Ammon's horn (tissue), 1 donor: ENCODE measurements at regions not wholly inside any gene's neighbourhood (a gene's known extent, or its start where the extent isn't known, plus 50 kb on each side); places are given as distances from the start of the nearest gene placed in this dataset.

Experiments
- DNase-seq: peaks from one replicate; pipeline ENCODE4 v3.0.0-alpha.2; 2016; ENCODE audit warnings: low spot score

DNA sequence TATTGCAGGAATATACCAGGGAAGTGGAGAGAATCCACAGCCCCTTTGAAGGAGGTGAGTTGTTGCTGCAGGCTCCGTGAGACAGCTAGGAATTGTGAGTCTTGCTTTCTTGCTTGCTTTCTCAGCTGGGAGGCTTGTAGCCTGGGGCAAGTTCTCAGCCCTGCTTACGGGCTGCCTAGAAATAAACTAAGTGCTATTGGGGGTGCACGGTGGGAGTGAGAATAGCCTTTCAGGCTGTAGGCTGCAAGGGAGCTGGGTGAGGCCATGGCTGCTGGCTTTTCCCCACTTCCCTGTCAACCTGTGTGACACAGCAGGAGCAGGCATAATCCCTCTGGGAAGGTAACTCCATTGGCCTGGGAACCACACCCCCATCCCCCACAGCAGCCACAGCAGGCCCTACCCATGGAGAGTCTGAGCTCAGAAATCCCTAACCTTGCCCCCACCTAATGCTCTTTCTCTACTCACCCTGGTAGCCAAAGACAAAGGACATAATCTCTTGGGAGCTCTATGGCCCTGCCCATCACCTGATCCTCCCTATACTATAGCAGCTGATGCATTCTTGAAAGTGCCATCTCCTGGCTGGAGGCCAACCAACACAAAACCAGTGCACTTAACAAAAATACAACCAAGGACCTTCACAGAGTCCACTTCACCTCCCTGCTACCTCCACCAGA is 113.0 kb downstream of the MMRN1 start:
- DNase-seq = no peak

DNA sequence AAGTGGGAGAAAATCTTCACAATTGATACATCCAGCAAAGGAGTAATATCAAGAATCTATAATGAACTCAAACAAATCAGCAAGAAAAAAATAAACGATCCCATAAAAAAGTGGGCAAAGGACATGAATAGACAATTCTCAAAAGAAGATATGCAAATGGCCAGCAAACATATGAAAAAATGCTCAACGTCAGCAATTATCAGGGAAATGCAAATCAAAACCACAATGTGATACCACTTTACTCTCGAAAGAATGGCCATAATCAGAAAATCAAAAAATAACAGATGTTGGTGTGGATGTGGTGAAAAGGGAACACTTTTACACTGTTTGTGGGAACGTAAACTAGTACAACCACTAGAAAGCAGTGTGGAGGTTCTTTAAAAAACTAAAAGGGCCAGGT is 114.3 kb upstream of the CCSER1 start:
- no peak for DNase-seq

DNA sequence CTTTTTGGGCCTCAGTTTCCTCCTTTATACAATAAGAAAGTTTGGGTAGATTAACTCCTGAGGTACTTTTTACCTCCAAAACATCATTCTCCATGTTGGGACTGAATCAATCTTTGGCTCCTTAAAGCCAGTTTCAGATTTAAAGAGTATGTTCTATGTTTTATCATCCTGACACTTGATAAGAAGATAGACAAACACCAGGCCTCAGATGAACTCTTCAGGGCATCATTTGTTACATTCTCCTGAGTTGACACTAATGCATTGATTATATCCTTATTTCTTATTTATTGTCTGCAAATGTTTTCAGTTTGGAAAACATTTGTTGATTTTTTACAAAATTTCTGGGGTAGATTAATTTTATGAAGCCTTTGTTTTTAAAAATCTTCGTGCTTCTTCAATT is 102.7 kb upstream of the CCSER1 start:
- DNase-seq = no peak

DNA sequence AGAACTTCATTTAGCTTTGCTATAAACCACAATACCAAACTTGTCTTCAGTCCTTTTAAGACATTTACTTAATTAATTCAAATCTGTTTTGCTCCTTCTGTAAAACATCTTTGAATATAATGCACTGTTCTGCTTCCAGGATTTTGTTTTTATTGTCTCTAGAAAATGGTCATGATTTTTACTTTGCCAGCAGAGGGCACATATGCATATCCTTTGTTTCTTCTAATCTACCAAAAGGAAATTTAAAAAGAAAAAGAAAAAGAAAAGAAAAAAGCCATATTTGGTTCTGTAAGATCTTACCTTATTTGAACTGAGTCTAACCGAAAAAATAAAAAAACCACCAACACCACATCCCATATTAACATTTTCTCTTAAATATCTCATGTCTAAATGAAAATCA is 101.9 kb upstream of the CCSER1 start:
- DNase-seq = no peak

DNA sequence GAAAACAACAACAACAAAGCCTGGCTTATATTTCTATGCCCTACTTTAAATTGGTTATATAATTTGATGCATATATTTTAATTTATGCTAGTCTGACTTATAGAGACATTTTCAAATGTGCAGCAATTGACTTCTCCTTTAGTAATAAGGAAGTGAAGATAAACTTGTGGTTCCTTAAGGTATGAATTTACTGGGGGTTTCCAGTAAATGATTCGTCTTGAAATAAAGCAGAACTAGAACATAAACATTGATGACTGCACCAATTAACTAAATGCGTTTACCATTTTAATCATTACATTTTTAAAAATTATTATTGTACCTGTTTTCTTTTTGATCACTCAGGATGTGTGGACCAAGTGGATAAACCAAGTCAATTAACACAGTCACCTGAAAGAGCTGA is 99.6 kb upstream of the CCSER1 start:
- no peak for DNase-seq

DNA sequence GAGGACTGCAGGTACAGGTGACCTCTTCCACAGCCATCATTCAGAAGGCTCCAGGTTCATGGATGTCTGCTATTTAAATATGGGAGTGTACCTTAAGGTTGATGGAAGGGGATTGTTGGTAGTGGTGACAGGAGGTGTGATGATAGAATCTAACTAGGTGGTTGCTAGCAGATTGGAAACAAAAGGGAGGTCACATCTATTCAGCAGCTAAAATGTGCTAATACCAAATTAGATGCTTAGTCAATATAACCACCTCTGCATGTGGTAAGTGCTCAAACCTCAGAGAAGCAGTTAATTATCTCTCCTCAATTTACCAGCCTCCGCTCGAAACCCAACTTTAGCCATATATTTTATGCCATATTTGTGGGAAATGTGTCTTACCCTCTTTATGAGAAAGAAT is 98.7 kb upstream of the CCSER1 start:
- DNase-seq = no peak

DNA sequence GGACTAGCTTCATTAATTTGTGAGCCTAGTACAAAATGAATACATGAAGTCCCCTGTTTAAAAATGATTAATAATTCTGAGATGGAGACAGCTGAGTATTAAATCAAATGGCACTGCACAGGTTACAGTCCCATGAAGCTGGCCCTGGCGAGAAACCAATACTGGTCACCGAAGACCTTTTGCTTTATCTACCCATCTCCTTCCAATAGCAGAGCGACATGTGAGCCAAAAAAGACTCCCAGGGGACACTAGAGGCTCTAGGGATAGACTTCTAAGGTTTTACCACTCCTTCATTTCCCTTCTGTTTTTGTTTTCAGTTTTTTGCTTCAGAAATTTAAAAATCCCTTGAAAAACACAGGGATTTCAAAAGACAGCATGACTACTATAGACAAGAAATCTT is 97.0 kb upstream of the CCSER1 start:
- no peak for DNase-seq

DNA sequence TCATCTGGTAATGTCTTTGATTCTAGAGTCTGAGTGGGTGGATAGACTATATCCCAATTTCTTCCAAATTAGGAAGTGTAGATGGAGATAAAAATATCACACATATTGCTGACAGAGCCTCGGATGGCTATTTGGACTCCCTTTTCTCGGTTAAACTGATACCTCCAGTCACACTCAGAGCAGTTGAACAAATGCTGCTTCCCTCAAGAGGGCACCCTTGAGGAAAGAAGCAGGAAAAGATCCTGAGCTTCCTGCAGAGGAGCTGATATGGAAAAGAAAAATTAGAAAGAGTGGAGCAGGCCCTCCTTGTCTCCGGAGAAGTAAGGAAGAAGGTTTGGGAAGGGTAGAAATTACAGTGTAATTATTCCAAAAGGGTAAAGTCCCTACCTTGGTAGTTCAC is 96.2 kb upstream of the CCSER1 start:
- DNase-seq = no peak

DNA sequence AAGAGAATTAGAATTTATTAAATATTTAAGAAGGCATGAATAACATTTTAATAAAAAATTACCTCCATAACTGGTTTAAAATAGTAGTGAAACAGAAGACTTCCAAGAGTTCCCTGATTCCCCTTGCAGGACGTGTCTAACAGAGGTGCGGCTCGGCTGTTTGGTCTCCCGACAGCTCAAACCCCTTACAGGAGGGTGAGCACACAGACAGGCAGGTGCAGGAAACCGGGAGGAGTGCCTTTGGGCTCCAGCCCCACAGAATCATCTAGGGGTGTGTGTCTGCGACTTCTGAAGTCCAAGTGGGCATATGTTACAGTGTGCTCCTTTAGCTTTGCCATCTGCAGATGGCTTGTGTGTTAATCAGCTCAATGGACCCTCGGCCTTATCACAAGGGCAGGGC is 88.1 kb upstream of the CCSER1 start:
- DNase-seq = no peak

DNA sequence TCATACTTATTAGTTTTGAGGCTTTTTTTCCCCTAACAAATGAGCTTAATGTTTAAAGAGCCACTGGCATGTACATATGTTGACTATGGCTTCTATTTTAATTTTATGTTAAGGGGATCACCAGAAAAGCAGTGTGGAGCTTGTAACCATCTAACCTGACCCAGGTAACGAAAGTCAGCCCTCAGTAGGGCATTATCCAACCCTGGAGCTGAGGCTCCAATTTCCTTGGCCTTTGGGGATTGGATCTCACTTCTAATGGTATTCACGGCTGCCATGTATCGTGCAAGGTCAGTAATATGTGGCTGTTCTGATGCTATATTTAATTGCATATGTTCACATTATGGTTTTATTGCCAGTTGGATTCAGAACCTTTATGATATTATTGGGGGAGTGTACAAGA is 75.2 kb upstream of the CCSER1 start:
- DNase-seq = no peak

DNA sequence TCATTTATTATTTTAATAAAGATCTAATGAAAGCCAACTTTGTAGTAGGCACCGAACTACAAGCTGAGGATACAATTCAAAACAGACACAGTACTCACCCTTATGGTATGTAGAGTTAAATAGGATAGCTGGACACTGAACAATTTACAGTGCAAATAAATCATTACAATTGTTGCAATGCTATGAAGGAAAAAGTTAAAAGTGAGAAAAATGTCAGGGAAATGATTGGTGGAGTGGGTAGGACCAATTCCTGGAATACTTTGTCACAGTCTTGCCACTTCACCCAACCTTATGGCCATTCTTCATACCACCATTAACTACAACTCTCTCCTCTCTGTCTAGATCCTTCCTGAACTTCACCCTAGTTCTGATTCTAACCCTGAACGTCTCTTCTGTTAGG is 70.1 kb upstream of the CCSER1 start:
- no peak for DNase-seq

DNA sequence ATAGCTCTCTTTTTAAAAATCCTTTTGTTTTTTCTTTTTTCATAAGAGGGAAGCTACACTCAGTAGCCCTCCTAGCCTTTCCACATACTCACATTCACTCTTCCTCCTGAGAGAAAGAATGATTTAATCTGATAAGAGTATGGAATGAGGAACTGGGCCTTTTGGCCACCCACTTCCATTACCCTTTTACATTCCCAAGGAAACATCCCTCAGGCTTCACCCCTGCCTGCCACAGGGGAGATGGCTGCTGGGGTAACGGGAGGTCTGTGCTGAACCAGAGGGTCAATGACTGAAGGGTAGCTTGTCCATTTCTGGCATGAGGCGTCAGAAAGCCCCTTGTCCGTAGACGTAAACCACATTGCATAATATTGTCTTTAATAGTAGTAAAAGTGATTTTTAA is 67.2 kb upstream of the CCSER1 start:
- DNase-seq = no peak

DNA sequence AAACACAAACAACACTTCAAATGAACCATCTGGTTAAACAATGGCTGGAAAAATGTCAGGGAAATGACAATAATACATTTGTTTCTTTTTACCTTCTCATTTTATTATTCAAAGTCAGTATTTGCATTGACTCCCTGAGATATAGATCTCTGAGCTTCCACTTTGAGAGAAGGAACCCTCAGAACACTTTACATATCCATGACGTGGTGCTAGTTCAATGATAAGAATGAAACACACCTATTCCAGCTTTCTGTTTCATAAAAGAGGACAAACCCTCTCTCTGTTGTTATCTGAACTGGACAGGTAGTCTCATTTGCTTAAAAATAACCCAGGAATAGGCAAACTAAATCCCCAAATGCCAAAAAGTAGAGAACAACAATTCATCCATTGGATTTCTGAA is 65.3 kb upstream of the CCSER1 start:
- no peak for DNase-seq

DNA sequence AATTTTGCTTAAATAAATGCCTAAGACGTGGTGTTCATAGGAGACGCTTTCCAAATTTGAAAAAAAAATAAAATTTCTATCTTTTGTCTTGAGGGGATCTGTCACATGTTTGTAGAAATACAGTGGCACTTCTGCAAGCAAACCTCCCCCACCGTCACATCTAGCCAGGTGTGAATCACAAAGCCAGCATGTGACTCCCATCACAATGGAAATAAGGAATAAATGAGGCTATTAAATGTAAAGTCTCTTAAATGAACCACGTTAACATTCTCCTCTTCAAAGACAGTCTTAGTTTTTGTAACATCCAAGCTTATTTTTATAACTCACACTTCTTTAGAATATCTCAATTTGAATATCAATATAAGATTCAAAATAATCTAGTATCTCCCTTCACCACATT is 63.0 kb upstream of the CCSER1 start:
- no peak for DNase-seq

DNA sequence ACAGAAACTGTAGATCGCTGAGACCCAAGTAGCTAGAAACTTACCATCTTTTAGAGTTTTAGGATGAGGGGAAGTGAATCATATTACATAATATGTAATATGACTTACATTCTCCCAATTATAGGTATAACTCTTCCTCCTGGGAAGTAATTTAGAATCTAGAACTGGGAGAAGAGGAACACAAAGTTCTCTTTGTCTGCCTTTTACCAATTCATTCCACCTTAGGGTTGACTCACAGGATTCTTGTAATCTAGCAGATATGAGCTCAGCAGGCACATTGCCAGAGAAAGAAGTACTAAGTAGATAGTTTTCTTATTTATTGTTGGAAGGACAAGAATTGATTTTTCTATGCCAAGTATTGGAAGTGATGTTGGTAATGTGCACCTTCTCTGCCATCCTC is 58.0 kb upstream of the CCSER1 start:
- DNase-seq = no peak

DNA sequence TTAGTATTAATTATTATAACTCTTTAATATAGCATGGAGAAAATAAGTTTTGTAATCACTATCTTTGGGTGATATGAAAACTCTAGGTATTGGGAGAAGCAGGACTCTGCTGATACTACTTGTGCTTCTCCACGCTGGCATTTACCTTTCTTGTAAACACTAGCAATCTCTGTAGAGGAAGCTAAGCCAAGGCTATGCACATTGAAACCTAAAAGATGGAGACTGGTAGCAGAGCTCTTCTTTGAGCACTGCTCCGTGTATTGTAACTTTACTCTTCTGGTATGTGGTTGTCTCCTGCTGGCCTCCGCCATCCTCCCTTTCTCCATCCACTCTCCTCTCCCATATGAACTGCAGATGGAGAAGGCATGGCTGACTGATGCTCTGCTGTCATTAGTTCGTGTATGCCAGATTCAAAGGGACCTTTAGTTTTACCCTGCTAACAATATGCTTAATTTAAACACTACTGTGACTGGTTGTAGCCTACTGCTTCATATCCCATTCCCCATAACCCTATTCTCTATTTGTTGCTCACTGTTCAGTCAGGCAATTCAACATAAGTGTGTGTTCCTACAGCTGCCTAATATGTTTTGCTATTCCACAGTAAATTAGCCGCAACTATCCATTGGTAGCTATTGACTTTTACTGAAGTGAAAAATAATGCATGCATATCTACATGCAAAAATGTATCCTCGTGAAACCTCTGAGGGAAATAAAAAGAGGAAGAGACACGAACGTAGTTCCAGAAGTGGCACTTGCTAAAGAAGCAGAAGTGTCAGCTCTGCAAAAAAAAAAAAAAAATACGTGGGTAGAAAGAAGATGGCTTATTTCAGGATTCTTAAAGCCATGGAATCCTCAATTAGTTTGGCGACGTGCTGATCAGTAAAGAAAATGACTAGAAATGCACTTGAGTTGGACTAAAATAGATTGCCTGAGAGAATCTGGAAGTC is 55.6 kb upstream of the CCSER1 start:
- peak; percentile 4 for DNase-seq

DNA sequence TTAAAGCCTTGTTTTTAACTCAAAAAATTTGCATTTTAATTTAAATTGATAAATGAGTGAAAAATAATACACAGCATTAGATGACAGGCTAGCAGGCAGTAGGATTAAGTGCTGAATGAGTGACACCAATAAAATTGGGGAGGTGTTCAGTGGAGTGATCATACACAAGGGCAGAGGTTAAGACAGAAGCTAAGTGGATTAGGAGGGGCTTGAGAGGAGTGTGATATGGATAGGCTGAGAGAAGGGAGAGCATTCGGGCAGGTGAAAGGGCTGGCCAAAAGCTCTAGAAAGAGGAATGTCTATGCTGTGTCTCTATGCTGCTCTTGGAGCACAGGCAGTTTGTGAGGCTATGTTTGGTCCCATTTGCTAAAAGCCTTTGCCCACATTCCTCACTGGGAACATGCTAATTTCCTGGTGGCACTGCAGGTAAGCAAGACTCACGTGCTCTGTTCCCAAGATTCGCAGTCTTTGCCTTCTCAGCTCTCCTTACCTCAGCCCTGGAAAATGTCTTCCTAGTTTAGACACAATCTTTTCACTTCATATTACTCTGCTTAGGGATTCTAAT is 52.8 kb upstream of the CCSER1 start:
- no peak for DNase-seq
